ENCODE measurements at regions not wholly inside any gene's neighbourhood (a gene's known extent, or its start where the extent isn't known, plus 50 kb on each side); places are given as distances from the start of the nearest gene placed in this dataset.

DNA sequence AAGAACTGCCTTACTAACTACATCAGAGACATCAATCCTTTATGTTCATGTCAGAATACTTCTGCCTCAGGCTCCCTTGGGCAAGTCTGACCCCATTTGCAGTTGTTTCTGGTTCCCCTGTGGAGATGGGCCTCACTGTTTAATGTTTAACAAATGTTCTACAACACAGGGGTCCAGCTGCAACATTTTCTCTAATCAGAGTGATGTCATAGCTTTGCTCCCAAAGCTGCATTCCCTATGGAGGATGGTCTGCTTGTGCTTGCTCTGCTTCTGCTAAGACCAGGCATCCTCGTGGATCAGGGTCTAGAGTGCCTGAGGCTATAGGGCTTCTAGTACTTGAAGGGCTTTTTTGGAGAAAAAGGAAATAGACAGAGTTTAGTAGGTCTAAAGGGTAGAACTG, 1071.2 kb downstream of the TTLL7 start:
- TF ChIP-seq, protein P1, sequence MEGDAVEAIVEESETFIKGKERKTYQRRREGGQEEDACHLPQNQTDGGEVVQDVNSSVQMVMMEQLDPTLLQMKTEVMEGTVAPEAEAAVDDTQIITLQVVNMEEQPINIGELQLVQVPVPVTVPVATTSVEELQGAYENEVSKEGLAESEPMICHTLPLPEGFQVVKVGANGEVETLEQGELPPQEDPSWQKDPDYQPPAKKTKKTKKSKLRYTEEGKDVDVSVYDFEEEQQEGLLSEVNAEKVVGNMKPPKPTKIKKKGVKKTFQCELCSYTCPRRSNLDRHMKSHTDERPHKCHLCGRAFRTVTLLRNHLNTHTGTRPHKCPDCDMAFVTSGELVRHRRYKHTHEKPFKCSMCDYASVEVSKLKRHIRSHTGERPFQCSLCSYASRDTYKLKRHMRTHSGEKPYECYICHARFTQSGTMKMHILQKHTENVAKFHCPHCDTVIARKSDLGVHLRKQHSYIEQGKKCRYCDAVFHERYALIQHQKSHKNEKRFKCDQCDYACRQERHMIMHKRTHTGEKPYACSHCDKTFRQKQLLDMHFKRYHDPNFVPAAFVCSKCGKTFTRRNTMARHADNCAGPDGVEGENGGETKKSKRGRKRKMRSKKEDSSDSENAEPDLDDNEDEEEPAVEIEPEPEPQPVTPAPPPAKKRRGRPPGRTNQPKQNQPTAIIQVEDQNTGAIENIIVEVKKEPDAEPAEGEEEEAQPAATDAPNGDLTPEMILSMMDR (IDR thresholded peaks at IDR 0.05), result no peak
- no peak for TF ChIP-seq POLR2A (IDR thresholded peaks at IDR 0.05)
- no peak for TF ChIP-seq POLR2AphosphoS5 (IDR thresholded peaks at IDR 0.05)

Data from stomach (tissue), 4 donors.